ENCODE measurements at regions not wholly inside any gene's neighbourhood (a gene's known extent, or its start where the extent isn't known, plus 50 kb on each side); places are given as distances from the start of the nearest gene placed in this dataset.

- TF ChIP-seq POLR2A (IDR thresholded peaks at IDR 0.05; ENCODE audit: low read length) (no peak), GATA1 (IDR thresholded peaks at IDR 0.05; ENCODE audit: low read depth, low read length) (no peak)
Measured at GRCh38 chr7:149689291-149689721, 84.1 kb downstream of the ZNF467 start.
